ENCODE measurements at regions not wholly inside any gene's neighbourhood (a gene's known extent, or its start where the extent isn't known, plus 50 kb on each side); places are given as distances from the start of the nearest gene placed in this dataset.

DNA sequence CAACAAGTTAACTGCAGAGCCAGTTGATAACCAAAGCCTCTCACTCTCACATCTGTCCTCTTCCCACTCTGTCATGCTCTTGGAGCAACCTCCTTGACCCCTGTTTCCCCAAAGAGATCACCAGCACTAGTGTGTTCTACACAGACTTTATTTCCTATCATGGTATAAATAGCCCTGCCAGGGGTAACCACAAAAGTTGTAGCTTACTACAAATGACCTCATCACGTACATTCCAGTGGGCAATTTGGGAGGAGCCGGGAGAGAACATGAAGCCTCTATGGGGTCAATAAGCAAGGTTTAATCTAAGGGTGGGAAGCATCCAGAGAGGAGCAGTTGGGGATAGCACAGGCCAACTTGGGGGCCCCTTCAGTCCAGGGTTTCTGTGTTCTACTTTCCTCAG lies 186.5 kb downstream of the KCNA5 start:
- TF ChIP-seq POLR2AphosphoS5 (IDR thresholded peaks at IDR 0.05) = no peak
- no peak for TF ChIP-seq CTCF (IDR thresholded peaks at IDR 0.05)

Measured in gastroesophageal sphincter (tissue), 3 donors.